HCT116 (cell line): ENCODE measurements at regions not wholly inside any gene's neighbourhood (a gene's known extent, or its start where the extent isn't known, plus 50 kb on each side); places are given as distances from the start of the nearest gene placed in this dataset.

Source experiments
- ATAC-seq: fragments of 200-7000 bp; cut with Tn5 transposase; 2 replicates; pipeline ENCODE4 v1.9.1; 2020; ENCODE audit warnings: mild to moderate bottlenecking, moderate library complexity
- BruUV-seq: library from RNA; stranded (reverse); fragments of 400-500 nt; replicated peaks from 2 replicates; lab custom pipeline; 2021; lab: Mats Ljungman, UMichigan
- CTCF ChIA-PET: fragments of 300-600 bp; sonication (Branson Sonifier 250); formaldehyde crosslinking; loops from one replicate; lab custom pipeline; 2021; ENCODE audit warnings: antibody characterized with exemption; lab: Charles Lee
- POLR2A ChIA-PET: fragments of 300-600, 350-600 bp; sonication (Branson Sonifier 250); formaldehyde crosslinking; loops from one replicate; lab custom pipeline; 2021; ENCODE audit warnings: antibody characterized with exemption; lab: Charles Lee
- RAD21 ChIA-PET, 2 experiments: fragments of 300-600 bp; sonication (Branson Sonifier 250); formaldehyde crosslinking; loops; one replicate each; lab custom pipeline; 2023; ENCODE audit warnings: low total read pairs in 2 of 2; ENCODE audit not compliant: uncharacterized antibody in 2 of 2, unreplicated experiment in 2 of 2, low non-redundant PET in 1 of 2; lab: Charles Lee
- DNase-seq: peaks from one replicate; pipeline ENCODE4 v3.0.0-alpha.2; 2010; ENCODE audit warnings: low read depth, low spot score
- H2AFZ ChIP-seq: fragments of 200-600 bp; shearing (Covaris generic), sonication (generic); 2 replicates; pipeline ENCODE4 v1.6.1; 2017; ENCODE audit warnings: low read depth, mixed run types, mixed read lengths, antibody characterized with exemption, low read length; ENCODE audit not compliant: poor library complexity, severe bottlenecking
- H3K27ac ChIP-seq: 2 replicates; pipeline ENCODE4 v1.5.1; 2012; ENCODE audit warnings: low read depth, low read length
- H3K27me3 ChIP-seq: fragments of 200-600 bp; sonication (generic); 2 replicates; pipeline ENCODE4 v1.6.1; 2016; ENCODE audit warnings: mixed run types, low read length, mixed read lengths; ENCODE audit not compliant: insufficient read depth
- H3K36me3 ChIP-seq, 2 experiments: fragments of 200-500 bp in 1 of 2; fragments of 200-600 bp in 1 of 2; sonication (Bioruptor generic) in 1 of 2; sonication (generic) in 1 of 2; 2 replicates each; pipeline versions ENCODE4 v1.5.1 to v1.6.1; 2014 to 2016; ENCODE audit warnings: low read length in 2 of 2, inconsistent platforms in 1 of 2, mixed read lengths in 1 of 2, mixed run types in 1 of 2; ENCODE audit not compliant: insufficient read depth in 2 of 2, control insufficient read depth in 1 of 2
- H3K4me1 ChIP-seq, 2 experiments: fragments of 200-600 bp in 1 of 2; sonication (generic) in 1 of 2; 2 replicates each; pipeline versions ENCODE4 v1.5.1 to v1.6.1; 2012 to 2017; ENCODE audit warnings: low read length in 2 of 2, inconsistent platforms in 1 of 2, mild to moderate bottlenecking in 1 of 2, mixed read lengths in 1 of 2, mixed run types in 1 of 2, moderate library complexity in 1 of 2; ENCODE audit not compliant: insufficient read depth in 2 of 2, control insufficient read depth in 1 of 2
- H3K4me2 ChIP-seq: fragments of 200-600 bp; sonication (generic); 2 replicates; pipeline ENCODE4 v1.6.1; 2017; ENCODE audit warnings: mixed run types, low read length, mixed read lengths
- H3K4me3 ChIP-seq, 2 experiments: fragments of 200-600 bp in 1 of 2; sonication (generic) in 1 of 2; replicated peaks in 1 of 2; 2 replicates each; pipeline ENCODE4 v1.5.1; 2011 to 2016; ENCODE audit warnings: low read length in 2 of 2, control low read depth in 1 of 2, low read depth in 1 of 2, mild to moderate bottlenecking in 1 of 2, mixed read lengths in 1 of 2, mixed run types in 1 of 2
- H3K79me2 ChIP-seq: fragments of 200-600 bp; sonication (generic); 2 replicates; pipeline ENCODE4 v1.6.1; 2017; ENCODE audit warnings: mild to moderate bottlenecking, mixed run types, low read length, moderate library complexity, mixed read lengths; ENCODE audit not compliant: insufficient read depth
- H3K9ac ChIP-seq: fragments of 200-600 bp; sonication (generic); 2 replicates; pipeline ENCODE4 v1.6.1; 2016; ENCODE audit warnings: low read length, mixed read lengths
- H3K9me2 ChIP-seq: fragments of 200-600 bp; sonication (generic), shearing (Covaris generic); 2 replicates; pipeline ENCODE4 v1.6.1; 2017; ENCODE audit warnings: mixed run types, mild to moderate bottlenecking, moderate library complexity; ENCODE audit not compliant: insufficient read depth
- H3K9me3 ChIP-seq, 2 experiments: fragments of 200-500 bp in 1 of 2; fragments of 200-600 bp in 1 of 2; sonication (Bioruptor generic) in 1 of 2; sonication (generic) in 1 of 2; 2 replicates each; pipeline ENCODE4 v1.6.1; 2014 to 2017; ENCODE audit warnings: low read length in 2 of 2, mixed read lengths in 2 of 2, inconsistent platforms in 1 of 2, low read depth in 1 of 2, mild to moderate bottlenecking in 1 of 2, mixed run types in 1 of 2, moderate library complexity in 1 of 2; ENCODE audit not compliant: control insufficient read depth in 1 of 2, insufficient read depth in 1 of 2
- H4K20me1 ChIP-seq: fragments of 200-600 bp; sonication (generic), shearing (Covaris generic); 2 replicates; pipeline ENCODE4 v1.6.1; 2017; ENCODE audit warnings: mixed run types, mild to moderate bottlenecking, moderate library complexity; ENCODE audit not compliant: insufficient read depth
- CBX3 ChIP-seq: IDR thresholded peaks from 2 replicates; pipeline ENCODE4 v1.6.1; 2012; ENCODE audit warnings: low read depth
- CEBPB ChIP-seq: IDR thresholded peaks from 2 replicates; pipeline ENCODE4 v1.6.1; 2012; ENCODE audit warnings: low read depth
- CTCF ChIP-seq, 3 experiments: fragments of 200-600 bp in 1 of 3; sonication (generic) in 1 of 3; IDR thresholded peaks in 2 of 3; conservative IDR thresholded peaks in 1 of 3; 2 replicates each; pipeline ENCODE4 v1.5.1; 2012 to 2017; ENCODE audit warnings: low read depth in 2 of 3, low read length in 2 of 3, antibody characterized with exemption in 1 of 3, borderline replicate concordance in 1 of 3, control low read depth in 1 of 3, mild to moderate bottlenecking in 1 of 3, mixed read lengths in 1 of 3, mixed run types in 1 of 3, moderate library complexity in 1 of 3; ENCODE audit not compliant: insufficient read depth in 1 of 3
- EZH2 ChIP-seq: fragments of 200-600 bp; sonication (generic); IDR thresholded peaks from 2 replicates; pipeline ENCODE4 v1.6.1; 2017; ENCODE audit warnings: antibody characterized with exemption, mixed run types
- MAX ChIP-seq: IDR thresholded peaks from 2 replicates; pipeline ENCODE4 v1.6.1; 2012
- POLR2AphosphoS5 ChIP-seq: IDR thresholded peaks from 2 replicates; pipeline ENCODE4 v1.6.1; 2011; ENCODE audit warnings: mild to moderate bottlenecking, low read depth, low read length, moderate library complexity
- REST ChIP-seq: IDR thresholded peaks from 2 replicates; pipeline ENCODE4 v1.6.1; 2012; ENCODE audit warnings: low read depth
- ZBTB33 ChIP-seq: IDR thresholded peaks from 2 replicates; pipeline ENCODE4 v1.6.1; 2011; ENCODE audit warnings: mild to moderate bottlenecking, low read length, moderate library complexity; ENCODE audit not compliant: insufficient replicate concordance; ENCODE audit errors: extremely low read depth
- intact Hi-C: fragments of 100-400 bp; cut with micrococcal nuclease; formaldehyde crosslinking; loops from 2 replicates; pipeline ENCODE4 v1.10.0; 2022

GRCh38 chr6:47967843-47968242 is 143.2 kb downstream of the PTCHD4 start:
- Histone ChIP-seq H4K20me1 (no peaks in the 10 kb centered on the region), H3K27me3 (no peaks in the 10 kb centered on the region), H3K36me3 (no peaks in the 10 kb centered on the region), H3K9me2 (no peaks in the 10 kb centered on the region), H3K27ac (no peak overlapping the region), H2AFZ (no peak overlapping the region), H3K4me1 (no peaks in the 10 kb centered on the region), H3K4me2 (no peak overlapping the region), H3K79me2 (no peaks in the 10 kb centered on the region), H3K9ac (no peak overlapping the region), H3K9me3 (no peaks in the 10 kb centered on the region), H3K4me3 (no peak overlapping the region)
- DNase-seq, result no peak
- TF ChIP-seq CBX3, result no peak
- TF ChIP-seq CTCF (IDR thresholded peaks at IDR 0.05 in 2 of 3, conservative IDR thresholded peaks at IDR 0.05 in 1 of 3; ENCODE audit: borderline replicate concordance in 1 of 3, insufficient read depth in 1 of 3, low read depth in 2 of 3, low read length in 2 of 3), result no peak
- no peak for TF ChIP-seq ZBTB33
- no peak for TF ChIP-seq REST
- no peak for TF ChIP-seq POLR2AphosphoS5
- TF ChIP-seq EZH2, result no peak
- TF ChIP-seq MAX, result no peak
- TF ChIP-seq CEBPB, result no peak
- ATAC-seq, result no peak
- RAD21 ChIA-PET, result no interaction called here
- BruUV-seq, result no TSS peak
- POLR2A ChIA-PET, result no interaction called here
- intact Hi-C loops, result no loop called here
- CTCF ChIA-PET, result no interaction called here
